Panc1 (cell line): ENCODE measurements at regions not wholly inside any gene's neighbourhood (a gene's known extent, or its start where the extent isn't known, plus 50 kb on each side); places are given as distances from the start of the nearest gene placed in this dataset.

ENCODE experiments used
- ATAC-seq: fragments of 200-7000 bp; cut with Tn5 transposase; 2 replicates; pipeline ENCODE4 v1.9.1; 2020; ENCODE audit warnings: mild to moderate bottlenecking, moderate library complexity
- BruUV-seq: library from RNA; stranded (reverse); fragments of 400-500 nt; replicated peaks from 2 replicates; lab custom pipeline; 2021; lab: Mats Ljungman, UMichigan
- CTCF ChIA-PET: fragments of 300-600 bp; sonication (Branson Sonifier 250); formaldehyde crosslinking; loops from one replicate; lab custom pipeline; 2022; ENCODE audit warnings: antibody characterized with exemption; lab: Charles Lee
- POLR2A ChIA-PET: fragments of 300-600 bp; sonication (Branson Sonifier 250); formaldehyde crosslinking; loops from one replicate; lab custom pipeline; 2022; ENCODE audit warnings: antibody characterized with exemption; lab: Charles Lee
- DNase-seq: peaks from one replicate; pipeline ENCODE4 v3.0.0-alpha.2; 2010; ENCODE audit warnings: low read depth, low spot score
- H3K27ac ChIP-seq: 2 replicates; pipeline ENCODE4 v1.5.1; 2011; ENCODE audit warnings: mild to moderate bottlenecking, low read length, inconsistent platforms
- H3K27me3 ChIP-seq: fragments of 200-500 bp; sonication (Bioruptor generic); 2 replicates; pipeline ENCODE4 v1.6.0; 2014; ENCODE audit warnings: low read length, inconsistent platforms; ENCODE audit not compliant: control insufficient read depth, insufficient read depth
- H3K36me3 ChIP-seq: fragments of 200-500 bp; sonication (Bioruptor generic); 2 replicates; pipeline ENCODE4 v1.5.1; 2014; ENCODE audit warnings: inconsistent platforms, mild to moderate bottlenecking, low read length, moderate library complexity; ENCODE audit not compliant: control insufficient read depth, insufficient read depth
- H3K4me1 ChIP-seq: 2 replicates; pipeline ENCODE4 v1.5.1; 2011; ENCODE audit warnings: inconsistent platforms, mild to moderate bottlenecking, low read length, moderate library complexity; ENCODE audit not compliant: control insufficient read depth, insufficient read depth
- H3K4me3 ChIP-seq, 2 experiments: 2 replicates each; pipeline ENCODE4 v1.5.1; 2011 to 2012; ENCODE audit warnings: low read depth in 2 of 2, low read length in 2 of 2, mild to moderate bottlenecking in 2 of 2, inconsistent platforms in 1 of 2, moderate library complexity in 1 of 2
- H3K9me3 ChIP-seq: fragments of 200-500 bp; sonication (Bioruptor generic); 2 replicates; pipeline ENCODE4 v1.5.1; 2014; ENCODE audit warnings: low read depth, mild to moderate bottlenecking, inconsistent platforms, low read length, moderate library complexity; ENCODE audit not compliant: control insufficient read depth, insufficient read depth
- CTCF ChIP-seq: fragments of 450-650 bp; IDR thresholded peaks from 2 replicates; pipeline ENCODE4 v1.5.1; 2017; ENCODE audit warnings: mild to moderate bottlenecking
- POLR2AphosphoS5 ChIP-seq: IDR thresholded peaks from 2 replicates; pipeline ENCODE4 v1.6.1; 2012; ENCODE audit warnings: mild to moderate bottlenecking, low read depth, low read length, moderate library complexity
- REST ChIP-seq, 2 experiments: IDR thresholded peaks; 2 replicates each; pipeline ENCODE4 v1.6.1; 2011 to 2012; ENCODE audit warnings: low read depth in 2 of 2, control low read depth in 1 of 2, low read length in 1 of 2, mild to moderate bottlenecking in 1 of 2, moderate library complexity in 1 of 2; ENCODE audit not compliant: insufficient read depth in 1 of 2
- SIN3A ChIP-seq: IDR thresholded peaks from 2 replicates; pipeline ENCODE4 v1.6.1; 2012; ENCODE audit warnings: low read depth, mild to moderate bottlenecking, low read length, moderate library complexity, borderline replicate concordance; ENCODE audit not compliant: insufficient read depth
- TCF7L2 ChIP-seq: IDR thresholded peaks from 2 replicates; pipeline ENCODE4 v1.6.1; 2011; ENCODE audit warnings: mild to moderate bottlenecking, low read depth, low read length, inconsistent platforms
- in situ Hi-C: cut with HindIII; loops from 2 replicates; pipeline ENCODE4 v1.10.0; 2016; ENCODE audit warnings: low sequenced_read_pairs, low pct_unique_long_range_greater_than_20kb
- intact Hi-C: fragments of 100-400 bp; cut with micrococcal nuclease; formaldehyde crosslinking; loops from one replicate; pipeline ENCODE4 v1.10.0; 2022; ENCODE audit not compliant: unreplicated experiment

GRCh38 chr18:44514766-44515165 lies 165.9 kb upstream of the SETBP1 start:
- H3K4me1 ChIP-seq: no peaks in the 10 kb centered on the region
- DNase-seq (no peak), ATAC-seq (no peak)
- H3K4me3 ChIP-seq: no peak overlapping the region
- H3K36me3 ChIP-seq: no peaks in the 10 kb centered on the region
- H3K27ac ChIP-seq: no peak overlapping the region
- no peaks in the 10 kb centered on the region for H3K9me3 ChIP-seq
- TF ChIP-seq SIN3A (no peak), REST (IDR thresholded peaks at IDR 0.05; ENCODE audit: insufficient read depth in 1 of 2, low read depth in 2 of 2, low read length in 1 of 2) (no peak), POLR2AphosphoS5 (no peak), TCF7L2 (no peak), CTCF (no peak)
- CTCF ChIA-PET: no interaction called here
- no peaks in the 10 kb centered on the region for H3K27me3 ChIP-seq
- POLR2A ChIA-PET: no interaction called here
- no TSS peak for BruUV-seq
- intact Hi-C loops (no loop called here), in situ Hi-C loops (no loop called here)

GRCh38 chr18:44516450-44516849 lies 164.2 kb upstream of the SETBP1 start:
- H3K4me1 ChIP-seq: no peaks in the 10 kb centered on the region
- no peaks in the 10 kb centered on the region for H3K9me3 ChIP-seq
- CTCF ChIA-PET: no interaction called here
- in situ Hi-C loops (no loop called here), intact Hi-C loops (no loop called here)
- no peaks in the 10 kb centered on the region for H3K36me3 ChIP-seq
- H3K27ac ChIP-seq: no peak overlapping the region
- POLR2A ChIA-PET: no interaction called here
- ATAC-seq: no peak
- no peak overlapping the region for H3K4me3 ChIP-seq
- H3K27me3 ChIP-seq: no peaks in the 10 kb centered on the region
- TF ChIP-seq POLR2AphosphoS5: no peak
- TF ChIP-seq REST (IDR thresholded peaks at IDR 0.05; ENCODE audit: insufficient read depth in 1 of 2, low read depth in 2 of 2, low read length in 1 of 2): no peak
- no peak for TF ChIP-seq CTCF
- TF ChIP-seq SIN3A: no peak
- BruUV-seq: no TSS peak
- no peak for DNase-seq
